ENCODE measurements at regions not wholly inside any gene's neighbourhood (a gene's known extent, or its start where the extent isn't known, plus 50 kb on each side); places are given as distances from the start of the nearest gene placed in this dataset.

DNA sequence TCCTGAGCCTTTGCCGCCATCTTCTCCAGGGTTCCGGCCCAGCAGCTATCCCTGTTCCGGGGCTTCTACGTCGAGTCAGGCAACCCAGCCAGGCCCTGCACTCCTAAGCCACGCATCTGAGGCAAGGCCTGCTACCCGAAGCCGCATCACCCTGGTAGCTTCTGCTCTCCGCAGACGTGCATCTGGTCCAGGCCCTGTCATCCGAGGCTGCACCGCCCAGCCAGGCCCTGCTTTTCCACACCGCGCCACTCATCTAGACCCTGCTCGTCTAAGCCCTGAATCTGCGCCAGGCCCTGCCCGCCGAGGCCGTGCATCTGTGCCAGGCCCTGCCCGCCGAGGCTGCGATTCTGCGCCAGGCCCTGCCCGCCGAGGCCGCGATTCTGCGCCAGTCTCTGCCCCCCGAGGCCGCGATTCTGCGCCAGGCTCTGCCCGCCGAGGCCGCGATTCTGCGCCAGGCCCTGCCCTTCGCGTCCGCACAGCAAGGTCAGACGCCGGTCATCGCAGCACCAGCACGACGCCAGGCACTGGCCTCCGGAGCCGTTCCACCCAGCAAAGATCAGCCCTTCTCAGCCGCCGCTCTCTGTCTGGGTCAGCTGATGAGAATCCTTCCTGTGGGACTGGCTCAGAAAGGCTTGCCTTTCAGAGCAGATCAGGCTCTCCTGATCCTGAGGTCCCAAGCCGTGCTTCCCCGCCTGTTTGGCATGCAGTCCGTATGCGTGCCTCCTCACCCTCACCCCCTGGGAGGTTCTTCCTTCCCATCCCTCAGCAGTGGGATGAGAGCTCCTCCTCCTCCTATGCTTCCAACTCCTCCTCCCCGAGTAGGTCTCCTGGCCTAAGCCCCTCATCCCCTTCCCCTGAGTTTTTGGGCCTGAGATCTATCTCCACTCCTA is 75.1 kb downstream of the NUDT10 start:
- TF ChIP-seq, protein P1, sequence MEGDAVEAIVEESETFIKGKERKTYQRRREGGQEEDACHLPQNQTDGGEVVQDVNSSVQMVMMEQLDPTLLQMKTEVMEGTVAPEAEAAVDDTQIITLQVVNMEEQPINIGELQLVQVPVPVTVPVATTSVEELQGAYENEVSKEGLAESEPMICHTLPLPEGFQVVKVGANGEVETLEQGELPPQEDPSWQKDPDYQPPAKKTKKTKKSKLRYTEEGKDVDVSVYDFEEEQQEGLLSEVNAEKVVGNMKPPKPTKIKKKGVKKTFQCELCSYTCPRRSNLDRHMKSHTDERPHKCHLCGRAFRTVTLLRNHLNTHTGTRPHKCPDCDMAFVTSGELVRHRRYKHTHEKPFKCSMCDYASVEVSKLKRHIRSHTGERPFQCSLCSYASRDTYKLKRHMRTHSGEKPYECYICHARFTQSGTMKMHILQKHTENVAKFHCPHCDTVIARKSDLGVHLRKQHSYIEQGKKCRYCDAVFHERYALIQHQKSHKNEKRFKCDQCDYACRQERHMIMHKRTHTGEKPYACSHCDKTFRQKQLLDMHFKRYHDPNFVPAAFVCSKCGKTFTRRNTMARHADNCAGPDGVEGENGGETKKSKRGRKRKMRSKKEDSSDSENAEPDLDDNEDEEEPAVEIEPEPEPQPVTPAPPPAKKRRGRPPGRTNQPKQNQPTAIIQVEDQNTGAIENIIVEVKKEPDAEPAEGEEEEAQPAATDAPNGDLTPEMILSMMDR (IDR thresholded peaks at IDR 0.05), result no peak
- no peak for TF ChIP-seq POLR2A (IDR thresholded peaks at IDR 0.05)
